ENCODE measurements at regions not wholly inside any gene's neighbourhood (a gene's known extent, or its start where the extent isn't known, plus 50 kb on each side); places are given as distances from the start of the nearest gene placed in this dataset.

GRCh38 chr5:34524123-34524522, 132.0 kb upstream of the RAI14 start (continued):
- TF ChIP-seq AR (CRISPR knock-in tag; IDR thresholded peaks at IDR 0.05): no peak

- Mint-ChIP-seq H3K27me3 (ENCODE audit: low read depth) (no peaks in the 10 kb centered on the region), H3K4me3 (no peak overlapping the region), H3K27ac (no peak overlapping the region), H3K9me3 (no peaks in the 10 kb centered on the region), H3K4me1 (peaks cover 36% of the 10 kb centered on the region), H3K36me3 (no peaks in the 10 kb centered on the region)
- ChIA-PET CTCF (no interaction called here), POLR2A (no interaction called here)
- TF ChIP-seq HMGXB4 (CRISPR knock-in tag; IDR thresholded peaks at IDR 0.05) (no peak), IRF2 (CRISPR knock-in tag; IDR thresholded peaks at IDR 0.05; ENCODE audit: borderline replicate concordance, low read depth) (no peak), E2F5 (CRISPR knock-in tag; IDR thresholded peaks at IDR 0.05) (no peak), PRRX2 (CRISPR knock-in tag; IDR thresholded peaks at IDR 0.05) (no peak), TP53 (CRISPR knock-in tag; IDR thresholded peaks at IDR 0.05) (no peak)
- ATAC-seq: no peak
- DNase-seq (ENCODE audit: low spot score): no peak
Observed at GRCh38 chr5:34525761-34526160, 130.4 kb upstream of the RAI14 start.

- Mint-ChIP-seq H3K27ac (no peak overlapping the region), H3K9me3 (no peaks in the 10 kb centered on the region), H3K4me1 (peaks cover 31% of the 10 kb centered on the region), H3K4me3 (no peak overlapping the region), H3K27me3 (ENCODE audit: low read depth) (no peaks in the 10 kb centered on the region), H3K36me3 (no peaks in the 10 kb centered on the region)
- ATAC-seq (no peak), DNase-seq (ENCODE audit: low spot score) (no peak)
- ChIA-PET POLR2A (no interaction called here), CTCF (interaction anchor here (1.1 to 1.3 kb wide), 2 partner anchors 12 to 317 kb away, joined by 3 to 5 read pairs; no protein-coding TSS in a partner anchor)
- TF ChIP-seq SMAD3 (CRISPR knock-in tag; IDR thresholded peaks at IDR 0.05; ENCODE audit: borderline replicate concordance) (no peak), HMGA2 (CRISPR knock-in tag; IDR thresholded peaks at IDR 0.05) (no peak), ZNF219 (CRISPR knock-in tag; IDR thresholded peaks at IDR 0.05; ENCODE audit: borderline replicate concordance) (no peak), NR1H2 (CRISPR knock-in tag; IDR thresholded peaks at IDR 0.05) (no peak), MYBL2 (CRISPR knock-in tag; IDR thresholded peaks at IDR 0.05) (no peak), ZBTB43 (CRISPR knock-in tag; IDR thresholded peaks at IDR 0.05) (no peak), TCF7 (CRISPR knock-in tag; IDR thresholded peaks at IDR 0.05; ENCODE audit: low read depth) (no peak), CTCF (IDR thresholded peaks at IDR 0.05) (no peak), USF2 (CRISPR knock-in tag; IDR thresholded peaks at IDR 0.05) (no peak), ZBTB21 (CRISPR knock-in tag; IDR thresholded peaks at IDR 0.05; ENCODE audit: borderline replicate concordance) (no peak), CREM (CRISPR knock-in tag; IDR thresholded peaks at IDR 0.05) (no peak), SP1 (CRISPR knock-in tag; conservative IDR thresholded peaks at IDR 0.05) (no peak), ZNF416 (CRISPR knock-in tag; IDR thresholded peaks at IDR 0.05) (no peak), ZNF512 (CRISPR knock-in tag; IDR thresholded peaks at IDR 0.05; ENCODE audit: borderline replicate concordance) (no peak), ATF1 (CRISPR knock-in tag; IDR thresholded peaks at IDR 0.05) (no peak)
Observed at GRCh38 chr5:34526682-34527305, 129.3 kb upstream of the RAI14 start.
